Endothelial cell of umbilical vein (primary cell): ENCODE measurements at regions not wholly inside any gene's neighbourhood (a gene's known extent, or its start where the extent isn't known, plus 50 kb on each side); places are given as distances from the start of the nearest gene placed in this dataset.

Experiments
- BruUV-seq: library from RNA; stranded (reverse); fragments of 400-500 nt; replicated peaks from 2 replicates; lab custom pipeline; 2021; lab: Mats Ljungman, UMichigan
- CTCF ChIA-PET: fragments of 300-600, 350-600 bp; sonication (Branson Sonifier 250); formaldehyde crosslinking; loops from one replicate; lab custom pipeline; 2021; ENCODE audit warnings: antibody characterized with exemption, inconsistent platforms; lab: Charles Lee
- POLR2A ChIA-PET: fragments of 300-600, 350-600 bp; sonication (Branson Sonifier 250); formaldehyde crosslinking; loops from one replicate; lab custom pipeline; 2021; ENCODE audit warnings: antibody characterized with exemption, inconsistent platforms; lab: Charles Lee
- DNase-seq: peaks from one replicate; pipeline ENCODE4 v3.0.0-alpha.2; 2011; ENCODE audit warnings: low read depth, low spot score
- FAIRE-seq: peaks from 2 replicates; lab custom pipeline; 2011; peaks lifted over from hg19 to GRCh38; lab: Jason Lieb, UNC
- H2AFZ ChIP-seq: 2 replicates; pipeline ENCODE4 v1.6.0; 2012; ENCODE audit warnings: low read depth, low read length, control low read depth, inconsistent platforms
- H3K27ac ChIP-seq: 2 replicates; pipeline ENCODE4 v1.5.1; 2011; ENCODE audit warnings: low read depth, mild to moderate bottlenecking, control low read depth, low read length, moderate library complexity; ENCODE audit not compliant: insufficient read depth
- H3K27me3 ChIP-seq, 2 experiments: 2 replicates each; pipeline versions ENCODE4 v1.6.0 to v1.6.1; 2011; ENCODE audit warnings: low read length in 2 of 2, mixed read lengths in 1 of 2; ENCODE audit not compliant: control insufficient read depth in 2 of 2, insufficient read depth in 2 of 2
- H3K36me3 ChIP-seq, 2 experiments: 2 replicates in 1 of 2; 3 replicates in 1 of 2; pipeline ENCODE4 v1.5.1; 2011; ENCODE audit warnings: low read length in 2 of 2, mild to moderate bottlenecking in 1 of 2, moderate library complexity in 1 of 2; ENCODE audit not compliant: control insufficient read depth in 2 of 2, insufficient read depth in 2 of 2; ENCODE audit errors: extremely low read depth in 1 of 2
- H3K4me1 ChIP-seq: 3 replicates; pipeline ENCODE4 v1.5.1; 2011; ENCODE audit warnings: mild to moderate bottlenecking, low read length; ENCODE audit not compliant: control insufficient read depth, insufficient read depth; ENCODE audit errors: extremely low read depth
- H3K4me2 ChIP-seq: 2 replicates; pipeline ENCODE4 v1.6.1; 2011; ENCODE audit warnings: low read length, control low read depth, mixed read lengths; ENCODE audit not compliant: insufficient read depth
- H3K4me3 ChIP-seq, 3 experiments: fragments of 200-600 bp in 1 of 3; sonication (generic), shearing (Covaris generic) in 1 of 3; replicated peaks in 1 of 3; 2 replicates each; pipeline ENCODE4 v1.5.1; 2011 to 2016; ENCODE audit warnings: control low read depth in 3 of 3, low read length in 3 of 3, mild to moderate bottlenecking in 2 of 3, inconsistent platforms in 1 of 3, low read depth in 1 of 3, moderate library complexity in 1 of 3; ENCODE audit not compliant: insufficient read depth in 1 of 3
- H3K79me2 ChIP-seq: 2 replicates; pipeline ENCODE4 v1.6.0; 2012; ENCODE audit warnings: low read length, inconsistent platforms; ENCODE audit not compliant: control insufficient read depth, insufficient read depth
- H3K9ac ChIP-seq: replicated peaks from 2 replicates; pipeline ENCODE3; 2011; ENCODE audit warnings: low read length, control low read depth; ENCODE audit not compliant: insufficient read depth; ENCODE audit errors: extremely low read depth
- H3K9me1 ChIP-seq: replicated peaks from 3 replicates; pipeline ENCODE4 v1.6.0; 2011; ENCODE audit warnings: mild to moderate bottlenecking, low read length; ENCODE audit not compliant: control insufficient read depth, insufficient read depth; ENCODE audit errors: extremely low read depth
- H3K9me3 ChIP-seq: replicated peaks from 2 replicates; pipeline ENCODE4 v1.5.1; 2012; ENCODE audit warnings: low read length, inconsistent platforms; ENCODE audit not compliant: control insufficient read depth, insufficient read depth
- H4K20me1 ChIP-seq: replicated peaks from 2 replicates; pipeline ENCODE3; 2011; ENCODE audit warnings: mild to moderate bottlenecking, low read length; ENCODE audit not compliant: control insufficient read depth, insufficient read depth; ENCODE audit errors: extremely low read depth
- CTCF ChIP-seq, 2 donors: IDR thresholded peaks; 1 replicate in 1 of 2; 2 replicates in 1 of 2; pipeline ENCODE4 v1.5.1; 2011; ENCODE audit warnings: low read length in 2 of 2, mild to moderate bottlenecking in 2 of 2, moderate library complexity in 2 of 2, control low read depth in 1 of 2, inconsistent platforms in 1 of 2, low read depth in 1 of 2; ENCODE audit not compliant: insufficient read depth in 1 of 2; ENCODE audit errors: extremely low read depth in 1 of 2
- EZH2 ChIP-seq: IDR thresholded peaks from 2 replicates; pipeline ENCODE4 v1.6.1; 2012; ENCODE audit warnings: borderline replicate concordance, low read depth, mild to moderate bottlenecking, moderate library complexity, low read length, inconsistent platforms; ENCODE audit not compliant: severe bottlenecking
- FOS ChIP-seq: IDR thresholded peaks from 2 replicates; pipeline ENCODE4 v1.6.1; 2011; ENCODE audit warnings: mild to moderate bottlenecking, low read length, moderate library complexity, borderline replicate concordance; ENCODE audit not compliant: insufficient read depth
- GATA2 ChIP-seq: IDR thresholded peaks from 2 replicates; pipeline ENCODE4 v1.7.0; 2011; ENCODE audit warnings: low read depth, mild to moderate bottlenecking, moderate library complexity, mixed read lengths, low read length; ENCODE audit not compliant: insufficient read length, insufficient read depth
- JUN ChIP-seq: IDR thresholded peaks from 2 replicates; pipeline ENCODE4 v1.6.1; 2011; ENCODE audit warnings: borderline replicate concordance, low read depth; ENCODE audit not compliant: insufficient read length, insufficient read depth
- MAX ChIP-seq: IDR thresholded peaks from 2 replicates; pipeline ENCODE4 v1.6.1; 2011; ENCODE audit not compliant: insufficient read depth, insufficient read length
- MYC ChIP-seq: IDR thresholded peaks from one replicate; pipeline ENCODE4 v1.6.1; 2011; ENCODE audit warnings: mild to moderate bottlenecking, low read depth, low read length
- POLR2A ChIP-seq: IDR thresholded peaks from 2 replicates; pipeline ENCODE4 v1.6.1; 2012; ENCODE audit warnings: low read depth, mild to moderate bottlenecking, control low read depth, low read length
- POLR2AphosphoS5 ChIP-seq: IDR thresholded peaks from 2 replicates; pipeline ENCODE4 v1.6.1; 2012; ENCODE audit warnings: low read depth, mild to moderate bottlenecking, control low read depth, low read length, moderate library complexity; ENCODE audit not compliant: insufficient read depth
- dilution Hi-C: fragments of 300-500 bp; cut with MboI; formaldehyde crosslinking; loops from one replicate; pipeline ENCODE4 v1.15.0; 2019; ENCODE audit warnings: low sequenced_read_pairs; ENCODE audit not compliant: extremely low pct_ligation_motif_present
- intact Hi-C: fragments of 100-400 bp; cut with micrococcal nuclease; formaldehyde crosslinking; loops from one replicate; pipeline ENCODE4 v1.10.0; 2022

DNA sequence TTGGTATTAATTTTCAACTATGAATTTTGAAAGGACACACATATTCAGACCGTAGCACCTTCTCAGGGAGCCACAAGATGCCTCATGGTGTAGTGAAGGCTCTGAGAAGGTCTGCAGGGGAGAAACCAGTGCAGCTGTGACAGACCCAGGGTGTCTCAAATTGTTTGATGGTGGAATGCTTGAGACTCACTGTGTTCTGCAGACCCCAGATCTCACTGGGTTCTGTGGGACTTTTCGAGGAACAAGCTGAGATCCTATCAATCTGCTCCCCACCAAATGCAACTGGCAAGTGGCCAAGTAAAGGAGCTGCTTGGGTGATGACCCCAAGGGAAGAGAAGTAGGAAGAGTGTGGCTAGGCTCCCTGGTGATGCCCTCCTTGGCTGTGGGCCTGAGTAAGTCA is 130.5 kb upstream of the UNC5B start:
- CTCF ChIA-PET = no interaction called here
- DNase-seq = no peak
- FAIRE-seq = no peak
- no peak overlapping the region for H3K4me2 ChIP-seq
- no peaks in the 10 kb centered on the region for H4K20me1 ChIP-seq
- POLR2A ChIA-PET = no interaction called here
- H3K27me3 ChIP-seq = peaks cover 0 to 4% of the 10 kb centered on the region in 2 experiments
- no TSS peak for BruUV-seq
- no peaks in the 10 kb centered on the region for H3K9me1 ChIP-seq
- TF ChIP-seq MYC (no peak), MAX (no peak), FOS (no peak), JUN (no peak), POLR2AphosphoS5 (no peak), EZH2 (no peak), GATA2 (no peak), POLR2A (no peak), CTCF (IDR thresholded peaks at IDR 0.05; ENCODE audit: extremely low read depth in 1 of 2, insufficient read depth in 1 of 2, low read depth in 1 of 2, low read length in 2 of 2) (no peak)
- H2AFZ ChIP-seq = no peak overlapping the region
- intact Hi-C loops (no loop called here), dilution Hi-C loops (no loop called here)
- H3K27ac ChIP-seq = no peak overlapping the region
- H3K36me3 ChIP-seq = no peaks in the 10 kb centered on the region
- H3K79me2 ChIP-seq = no peaks in the 10 kb centered on the region
- no peaks in the 10 kb centered on the region for H3K9me3 ChIP-seq
- H3K9ac ChIP-seq = no peak overlapping the region
- no peaks in the 10 kb centered on the region for H3K4me1 ChIP-seq
- H3K4me3 ChIP-seq = no peak overlapping the region
